Erythroblast (primary cell): ENCODE measurements at regions not wholly inside any gene's neighbourhood (a gene's known extent, or its start where the extent isn't known, plus 50 kb on each side); places are given as distances from the start of the nearest gene placed in this dataset.

Experiments used
- GATA1 ChIP-seq: IDR thresholded peaks from 2 replicates; pipeline ENCODE4 v1.6.1; 2011; ENCODE audit warnings: low read depth, mild to moderate bottlenecking, control low read depth, low read length, moderate library complexity
- POLR2A ChIP-seq: IDR thresholded peaks from 2 replicates; pipeline ENCODE4 v1.6.1; 2011; ENCODE audit warnings: mild to moderate bottlenecking, low read length

DNA sequence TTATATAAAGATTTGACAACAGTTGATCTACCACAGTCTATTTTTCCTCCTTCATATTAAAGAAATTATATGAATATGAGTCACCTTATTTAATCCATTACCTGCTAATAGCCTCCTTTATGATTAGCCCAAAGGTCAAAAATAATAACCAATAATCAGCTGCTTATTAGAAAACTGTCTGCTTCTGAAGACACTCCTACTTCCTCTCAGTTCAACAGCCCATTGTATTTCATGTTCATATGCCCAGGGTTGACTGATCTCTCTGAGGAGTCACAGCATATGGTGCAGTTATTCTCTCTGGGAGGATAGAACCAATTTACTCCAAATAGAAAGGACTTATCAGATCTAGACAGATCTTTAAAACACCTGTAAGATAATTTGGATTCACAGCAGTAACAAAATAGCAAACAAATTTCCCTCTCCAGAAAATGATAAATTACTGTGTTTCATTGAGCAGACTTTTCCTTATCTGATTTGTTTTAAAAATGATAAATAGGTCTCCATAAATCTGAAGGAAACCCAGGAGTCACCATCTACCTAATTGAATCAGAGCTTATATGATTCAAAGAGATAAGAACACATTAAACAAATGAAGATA, 180.4 kb upstream of the ITGA1 start:
- TF ChIP-seq POLR2A (no peak), GATA1 (no peak)
